ENCODE measurements at regions not wholly inside any gene's neighbourhood (a gene's known extent, or its start where the extent isn't known, plus 50 kb on each side); places are given as distances from the start of the nearest gene placed in this dataset.

DNA sequence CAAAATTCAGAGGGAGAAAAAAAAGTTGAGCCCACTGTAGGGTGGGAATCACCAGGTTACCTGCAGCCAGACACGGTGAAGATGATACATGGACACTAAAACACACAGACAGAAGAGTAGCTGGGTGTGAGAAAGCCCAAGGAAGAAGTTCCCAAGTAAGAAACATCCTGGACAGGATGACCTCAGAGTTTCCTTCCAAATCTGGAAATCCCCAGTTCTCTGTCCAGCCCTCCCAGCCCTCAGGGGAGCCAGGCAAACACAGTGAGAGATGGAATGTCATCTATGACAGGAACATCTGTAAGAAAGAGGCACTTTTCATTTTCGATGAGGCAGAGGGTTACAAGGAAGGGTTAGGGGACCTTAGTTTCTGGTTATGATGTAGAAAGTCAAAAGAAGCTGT lies 125.1 kb upstream of the LYZL1 start:
- DNase-seq (ENCODE audit: low spot score in 2 of 2) (no peak), ATAC-seq (no peak)
- Mint-ChIP-seq H3K9me3 (peaks cover 0 to 14% of the 10 kb centered on the region in 2 donors), H3K36me3 (peaks cover 0 to 4% of the 10 kb centered on the region in 2 donors), H3K27ac (no peak overlapping the region)

DNA sequence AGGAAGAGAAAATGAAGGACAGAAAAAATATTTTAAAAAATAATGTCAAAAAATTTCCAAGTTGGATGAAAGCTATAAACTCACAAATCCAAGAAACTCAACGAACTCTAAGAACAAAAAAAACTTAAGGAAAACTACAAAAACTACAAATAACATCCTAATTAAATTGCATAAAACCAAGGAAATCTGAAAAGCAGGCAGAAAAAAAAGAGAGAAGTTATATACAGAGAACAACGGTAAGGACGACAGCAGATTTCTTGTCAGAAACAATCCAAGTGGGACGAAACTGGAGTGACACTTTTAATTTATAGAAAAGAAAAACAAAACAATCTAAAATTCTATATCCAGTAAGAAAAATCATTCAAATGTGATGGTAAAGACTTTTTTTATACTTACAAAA lies 122.2 kb upstream of the LYZL1 start:
- no peak overlapping the region for H3K27ac Mint-ChIP-seq
- peaks cover 9 to 10% of the 10 kb centered on the region in 2 donors for H3K36me3 Mint-ChIP-seq

DNA sequence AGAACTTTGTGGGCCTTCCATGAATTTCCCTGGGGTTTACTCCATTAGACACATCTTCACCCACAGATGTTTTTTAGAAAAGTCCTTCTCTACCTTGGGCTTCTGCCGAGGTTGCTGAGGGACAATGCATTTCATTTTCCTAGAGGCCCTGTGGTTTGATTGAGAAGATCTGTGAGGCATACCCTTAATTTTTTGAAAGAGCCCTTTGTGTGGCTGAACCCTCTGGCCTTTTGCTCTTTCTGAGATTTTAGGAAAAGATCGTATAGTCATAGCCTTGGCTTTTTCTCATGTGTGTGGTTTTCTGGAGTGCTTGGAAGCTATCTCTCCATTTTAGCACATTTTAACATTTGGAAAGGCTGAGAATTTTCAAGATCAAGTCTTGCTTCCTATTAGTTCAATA lies 119.8 kb upstream of the LYZL1 start:
- H3K36me3 Mint-ChIP-seq = peaks cover 9 to 10% of the 10 kb centered on the region in 2 donors
- H3K9me3 Mint-ChIP-seq = peaks cover 15 to 24% of the 10 kb centered on the region in 2 donors
- H3K27ac Mint-ChIP-seq = no peak overlapping the region
- DNase-seq (ENCODE audit: low spot score in 2 of 2) (no peak), ATAC-seq (no peak)

More for the DNA sequence above, 122.2 kb upstream of the LYZL1 start:
- no peak for DNase-seq (ENCODE audit: low spot score in 2 of 2)
- H3K9me3 Mint-ChIP-seq = peaks cover 10 to 24% of the 10 kb centered on the region in 2 donors
- ATAC-seq = no peak

DNA sequence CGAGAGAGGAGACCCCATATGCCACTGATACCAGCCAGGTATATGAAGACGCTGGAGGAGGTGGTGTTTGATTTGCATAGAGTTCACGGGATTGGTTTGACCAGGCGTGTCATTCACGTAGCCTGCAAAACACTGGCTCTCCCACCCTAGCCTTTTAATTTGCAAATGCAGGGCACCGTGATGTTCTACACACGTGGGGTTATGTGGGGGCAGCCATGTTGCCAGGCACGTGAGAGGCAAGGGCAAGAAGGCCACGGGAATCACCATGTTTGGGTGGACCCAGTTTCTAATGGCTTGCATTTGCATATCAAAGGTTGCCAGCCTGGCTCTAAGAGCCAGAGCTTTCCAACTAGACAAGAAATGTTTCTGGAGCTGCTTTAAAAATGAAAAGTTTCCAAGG lies 117.2 kb upstream of the LYZL1 start:
- Mint-ChIP-seq H3K27ac (no peak overlapping the region), H3K36me3 (peaks cover 6 to 9% of the 10 kb centered on the region in 2 donors), H3K9me3 (peaks cover 15 to 20% of the 10 kb centered on the region in 2 donors)
- ATAC-seq (no peak), DNase-seq (ENCODE audit: low spot score in 2 of 2) (no peak)

DNA sequence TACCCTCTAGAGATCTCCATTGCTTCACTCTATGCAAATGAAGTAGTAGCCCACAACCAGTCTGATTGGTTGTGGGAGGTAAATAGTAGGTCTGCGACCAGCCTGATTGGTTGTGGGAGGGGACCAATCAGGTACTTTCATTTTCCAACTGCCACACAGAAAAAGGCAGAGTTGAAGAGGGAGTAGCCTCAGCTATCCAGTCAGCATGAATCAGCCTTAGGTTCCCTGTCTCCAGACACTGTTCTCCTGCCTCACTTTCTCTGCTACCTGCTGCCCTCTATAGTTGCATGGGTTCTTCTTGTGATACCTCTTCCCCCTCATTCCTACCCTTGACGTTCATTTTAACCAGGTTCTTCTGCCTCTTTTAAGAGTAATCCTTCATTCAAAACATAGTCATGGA lies 114.5 kb upstream of the LYZL1 start:
- DNase-seq (ENCODE audit: low spot score in 2 of 2) (no peak), ATAC-seq (no peak)
- Mint-ChIP-seq H3K27ac (no peak overlapping the region), H3K9me3 (peaks cover 13 to 18% of the 10 kb centered on the region in 2 donors), H3K36me3 (peaks cover 6 to 9% of the 10 kb centered on the region in 2 donors)

DNA sequence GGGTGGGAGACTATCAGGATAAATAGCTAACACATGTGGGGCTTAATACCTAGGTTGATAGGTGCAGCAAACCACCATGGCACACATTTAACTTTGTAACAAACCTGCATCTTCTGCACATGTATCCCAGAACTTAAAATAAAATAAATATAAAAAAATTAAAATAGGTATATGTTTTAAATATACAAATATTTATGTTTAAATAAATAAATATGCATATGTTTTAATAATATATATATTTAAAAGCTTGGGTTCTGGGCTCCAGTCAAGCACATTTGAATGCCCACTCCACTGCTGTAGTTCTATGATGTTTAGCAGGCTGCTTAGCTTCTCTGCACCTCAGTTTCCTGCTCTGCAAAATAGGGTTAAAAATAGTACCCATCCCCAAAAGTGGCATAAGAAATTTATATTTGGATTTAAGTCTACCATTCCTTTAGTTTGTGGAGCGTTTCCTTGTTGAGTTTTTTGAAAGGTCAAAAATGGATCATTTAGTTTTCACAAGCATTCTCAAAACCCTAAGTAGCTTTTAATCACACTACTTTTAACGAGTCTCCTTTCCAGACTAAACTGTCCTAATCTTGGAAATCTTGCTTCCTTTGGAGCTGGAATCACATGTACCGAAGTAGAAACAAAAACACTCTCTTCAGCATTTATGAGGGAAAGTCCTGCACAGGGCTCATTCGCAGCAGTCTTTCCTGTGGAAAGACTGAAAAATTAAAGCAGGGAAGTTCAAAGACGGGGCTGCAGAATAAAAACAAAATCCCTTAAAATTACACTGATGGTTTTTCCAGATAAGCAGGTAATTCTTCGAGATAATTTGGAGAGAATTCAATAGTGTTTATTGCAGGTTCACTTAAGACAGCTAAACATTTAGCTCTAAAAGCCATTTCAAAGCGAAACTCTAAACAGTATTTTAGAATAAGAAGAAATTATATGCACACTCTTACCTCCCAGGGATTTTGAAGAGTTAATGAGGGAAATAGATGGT lies 111.7 kb upstream of the LYZL1 start:
- no peak for ATAC-seq
- peaks cover 5 to 6% of the 10 kb centered on the region in 2 donors for H3K9me3 Mint-ChIP-seq
- DNase-seq (ENCODE audit: low spot score in 2 of 2) = no peak
- H3K36me3 Mint-ChIP-seq = no peaks in the 10 kb centered on the region
- H3K27ac Mint-ChIP-seq = no peak overlapping the region

DNA sequence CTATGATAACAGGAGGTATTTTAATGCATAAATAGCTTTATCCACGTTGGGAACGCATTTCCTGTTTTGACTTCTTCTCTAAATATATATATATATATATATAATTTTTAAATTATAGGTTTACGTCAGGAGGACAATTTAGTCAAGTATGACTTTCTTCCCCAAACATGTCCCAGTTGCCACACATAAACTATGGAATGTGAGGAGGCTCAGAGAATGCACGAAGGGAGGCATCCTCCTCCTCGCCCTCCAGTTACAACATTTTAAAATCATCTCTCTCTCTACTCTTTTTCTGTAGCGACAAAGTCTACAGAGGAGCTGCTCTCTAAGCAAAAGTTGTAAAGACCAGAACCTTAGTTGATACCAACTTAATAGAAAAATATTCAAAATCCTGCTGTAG lies 106.9 kb upstream of the LYZL1 start:
- ATAC-seq (no peak), DNase-seq (ENCODE audit: low spot score in 2 of 2) (no peak)
- Mint-ChIP-seq H3K9me3 (no peaks in the 10 kb centered on the region), H3K27ac (no peak overlapping the region), H3K36me3 (no peaks in the 10 kb centered on the region)

DNA sequence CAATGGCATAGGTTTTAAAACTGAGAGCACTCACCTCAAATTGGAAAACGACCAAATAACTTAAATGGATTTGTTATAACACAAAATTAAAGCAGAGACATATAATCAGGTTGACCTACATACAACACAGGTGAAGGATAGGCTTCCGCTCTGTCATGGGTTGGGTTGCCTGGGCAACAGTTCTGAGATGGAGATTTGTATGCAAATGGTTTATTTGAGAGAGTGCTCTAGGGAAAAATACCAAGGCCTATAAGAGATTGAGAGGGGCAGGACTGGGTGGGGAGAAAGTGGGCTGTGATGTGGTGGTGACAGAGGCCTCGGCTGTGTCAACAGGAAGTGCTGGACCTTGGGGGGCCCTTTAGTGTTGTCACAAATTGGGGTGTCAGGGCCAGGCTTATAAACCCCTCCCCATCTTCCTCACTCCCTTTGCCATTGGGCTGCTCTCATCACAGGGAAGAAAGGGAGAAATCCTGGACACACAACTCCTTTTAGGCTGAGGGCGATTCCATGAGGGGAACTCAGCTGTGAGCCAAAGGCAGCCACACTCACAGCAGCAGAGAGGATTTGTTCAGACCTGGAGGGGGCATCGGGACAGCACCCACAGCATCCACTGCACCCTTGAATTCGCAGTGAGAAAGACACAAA lies 105.4 kb upstream of the LYZL1 start:
- H3K9me3 Mint-ChIP-seq = no peaks in the 10 kb centered on the region
- ATAC-seq (no peak), DNase-seq (ENCODE audit: low spot score in 2 of 2) (no peak)
- no peak overlapping the region for H3K27ac Mint-ChIP-seq
- no peaks in the 10 kb centered on the region for H3K36me3 Mint-ChIP-seq

DNA sequence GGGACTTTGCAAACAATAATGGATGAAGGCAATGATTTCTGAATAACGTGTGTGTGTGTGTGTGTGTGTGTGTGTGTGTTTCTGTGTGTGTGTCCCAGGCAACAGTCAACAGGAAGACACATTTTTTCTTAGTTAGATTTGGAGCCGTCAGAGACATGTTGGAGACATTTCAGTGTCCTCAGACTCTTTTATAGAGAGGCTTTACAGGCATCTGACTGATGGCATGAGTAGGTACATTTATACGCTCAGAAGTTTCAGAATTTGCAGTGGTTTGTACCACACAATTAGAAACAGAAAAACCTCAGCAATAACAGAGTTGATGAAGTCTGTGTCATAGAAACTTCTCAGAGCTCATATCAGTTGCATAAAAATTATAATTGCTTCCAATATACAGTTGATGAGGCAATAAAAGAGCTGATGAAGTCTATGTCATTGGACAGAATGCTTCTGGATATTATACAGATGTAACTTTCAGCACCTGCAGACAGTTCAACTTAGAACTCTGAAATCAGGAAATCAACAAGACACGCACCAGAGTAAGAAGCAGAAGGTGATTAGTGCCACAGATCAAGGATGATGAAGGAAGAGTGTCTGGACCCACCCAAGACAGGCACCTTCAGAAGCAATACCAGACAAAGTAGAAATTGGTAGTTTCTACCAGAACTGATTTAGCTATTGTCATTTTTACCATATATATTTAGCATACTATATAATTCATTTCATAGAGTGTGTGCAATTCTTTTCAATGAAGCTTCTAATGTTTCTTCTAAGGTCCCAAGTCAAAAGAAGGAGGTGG lies 104.5 kb upstream of the LYZL1 start:
- Mint-ChIP-seq H3K27ac (no peak overlapping the region), H3K9me3 (no peaks in the 10 kb centered on the region), H3K36me3 (no peaks in the 10 kb centered on the region)
- DNase-seq (ENCODE audit: low spot score in 2 of 2) (no peak), ATAC-seq (no peak)

DNA sequence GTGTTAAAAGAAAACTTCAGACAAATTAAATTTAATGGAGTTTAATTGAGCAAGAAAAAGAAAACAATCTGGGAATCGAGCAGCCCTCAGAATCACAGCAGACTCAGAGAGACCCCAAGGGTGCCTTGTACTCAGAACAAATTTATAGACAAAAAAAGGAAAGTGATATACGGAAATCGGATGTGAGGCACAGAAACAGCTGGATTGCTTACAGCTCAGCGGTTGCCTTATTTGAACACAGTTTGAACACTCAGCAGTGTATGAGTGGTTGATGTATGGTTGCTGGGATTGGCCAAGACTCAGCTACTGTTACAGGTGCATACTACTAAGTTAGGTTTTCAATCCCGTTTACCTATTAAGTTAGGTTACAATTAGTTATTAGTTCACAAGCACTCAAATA lies 103.8 kb upstream of the LYZL1 start:
- ATAC-seq (no peak), DNase-seq (ENCODE audit: low spot score in 2 of 2) (no peak)
- no peaks in the 10 kb centered on the region for H3K36me3 Mint-ChIP-seq
- H3K9me3 Mint-ChIP-seq = no peaks in the 10 kb centered on the region
- H3K27ac Mint-ChIP-seq = no peak overlapping the region

DNA sequence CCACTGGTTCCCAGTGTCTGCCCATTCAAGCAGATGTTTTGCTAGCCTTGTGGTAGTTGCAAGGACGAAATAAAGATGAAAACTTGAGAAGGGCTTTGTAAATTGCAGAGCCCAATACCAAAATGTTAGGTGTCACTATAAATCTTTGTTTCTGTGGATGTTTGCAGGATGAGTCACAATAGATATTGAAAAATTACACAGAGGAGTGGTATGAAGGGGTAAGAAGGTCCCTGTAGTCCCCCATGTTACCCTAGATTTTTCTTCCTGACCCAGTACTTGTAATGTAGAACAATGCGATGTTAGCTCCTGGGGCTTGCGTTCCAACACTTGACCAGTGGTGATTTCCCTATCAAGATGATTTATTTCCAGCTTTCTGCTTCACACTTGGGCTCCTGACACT lies 102.6 kb upstream of the LYZL1 start:
- Mint-ChIP-seq H3K9me3 (no peaks in the 10 kb centered on the region), H3K27ac (no peak overlapping the region), H3K36me3 (no peaks in the 10 kb centered on the region)
- ATAC-seq (no peak), DNase-seq (ENCODE audit: low spot score in 2 of 2) (no peak)

DNA sequence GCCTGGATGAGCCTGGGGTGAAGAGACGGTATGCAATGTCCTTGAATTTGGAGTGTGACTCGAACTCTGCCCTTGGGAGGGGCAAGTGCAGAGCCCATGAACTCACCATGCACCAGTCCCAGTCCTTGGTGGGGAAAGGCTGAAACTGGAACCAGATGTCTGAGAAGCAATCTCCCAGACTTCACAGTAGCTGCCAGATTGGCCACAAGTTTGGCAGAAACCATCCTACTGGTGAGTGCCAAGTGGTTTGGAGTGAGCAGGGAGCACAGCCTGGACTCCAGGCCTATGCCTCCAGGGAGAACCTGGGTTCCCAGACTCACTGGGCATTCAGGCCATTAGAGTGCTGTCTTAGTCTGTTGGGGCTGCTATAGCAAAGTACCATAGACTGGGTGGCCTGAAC lies 99.6 kb upstream of the LYZL1 start:
- Mint-ChIP-seq H3K27ac (no peak overlapping the region), H3K9me3 (no peaks in the 10 kb centered on the region), H3K36me3 (no peaks in the 10 kb centered on the region)
- no peak for ATAC-seq
- no peak for DNase-seq (ENCODE audit: low spot score in 2 of 2)

DNA sequence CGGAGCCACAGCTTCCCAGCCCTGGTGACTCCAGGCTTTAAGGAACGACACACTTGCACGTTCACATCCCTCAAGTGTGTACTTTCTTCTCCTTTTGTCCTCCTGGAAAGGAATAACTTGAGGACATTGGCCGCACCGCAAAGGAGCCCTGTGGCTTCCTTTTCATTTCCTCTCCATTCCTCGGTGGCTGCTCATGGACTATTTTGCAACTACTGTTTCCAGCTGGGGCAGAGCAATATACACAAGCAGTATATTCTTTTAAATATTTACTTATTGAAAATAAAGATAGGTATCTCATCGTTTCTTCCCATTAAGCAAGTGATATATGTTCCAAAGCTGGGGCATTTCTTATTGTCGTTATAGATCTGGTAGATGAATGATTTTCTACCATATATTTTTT lies 97.2 kb upstream of the LYZL1 start:
- no peak overlapping the region for H3K27ac Mint-ChIP-seq
- no peak for DNase-seq (ENCODE audit: low spot score in 2 of 2)

DNA sequence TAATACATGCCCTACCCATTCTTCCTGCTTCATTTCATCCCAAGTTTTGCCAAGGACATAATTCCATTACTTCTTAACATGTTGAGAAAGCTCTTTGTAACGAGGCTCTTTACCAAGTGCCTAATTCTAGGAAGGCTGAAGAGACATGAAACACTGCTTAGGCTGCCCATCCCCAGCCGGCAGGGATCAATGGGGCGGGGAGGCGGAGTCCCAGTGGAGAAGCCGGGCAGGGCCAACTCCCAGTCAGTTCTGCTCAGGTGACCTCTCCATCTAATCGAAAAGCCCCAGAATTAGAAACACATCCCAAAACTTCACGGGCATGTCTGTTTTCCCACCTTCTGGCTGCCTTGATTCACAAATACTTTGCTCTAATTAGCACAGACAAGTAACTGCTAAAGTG lies 89.5 kb upstream of the LYZL1 start:
- H3K27ac Mint-ChIP-seq = no peak overlapping the region
- ATAC-seq (no peak), DNase-seq (ENCODE audit: low spot score in 2 of 2) (no peak)
- no peaks in the 10 kb centered on the region for H3K36me3 Mint-ChIP-seq
- no peaks in the 10 kb centered on the region for H3K9me3 Mint-ChIP-seq

More for the DNA sequence above, 97.2 kb upstream of the LYZL1 start:
- H3K9me3 Mint-ChIP-seq = no peaks in the 10 kb centered on the region
- no peak for ATAC-seq
- no peaks in the 10 kb centered on the region for H3K36me3 Mint-ChIP-seq

DNA sequence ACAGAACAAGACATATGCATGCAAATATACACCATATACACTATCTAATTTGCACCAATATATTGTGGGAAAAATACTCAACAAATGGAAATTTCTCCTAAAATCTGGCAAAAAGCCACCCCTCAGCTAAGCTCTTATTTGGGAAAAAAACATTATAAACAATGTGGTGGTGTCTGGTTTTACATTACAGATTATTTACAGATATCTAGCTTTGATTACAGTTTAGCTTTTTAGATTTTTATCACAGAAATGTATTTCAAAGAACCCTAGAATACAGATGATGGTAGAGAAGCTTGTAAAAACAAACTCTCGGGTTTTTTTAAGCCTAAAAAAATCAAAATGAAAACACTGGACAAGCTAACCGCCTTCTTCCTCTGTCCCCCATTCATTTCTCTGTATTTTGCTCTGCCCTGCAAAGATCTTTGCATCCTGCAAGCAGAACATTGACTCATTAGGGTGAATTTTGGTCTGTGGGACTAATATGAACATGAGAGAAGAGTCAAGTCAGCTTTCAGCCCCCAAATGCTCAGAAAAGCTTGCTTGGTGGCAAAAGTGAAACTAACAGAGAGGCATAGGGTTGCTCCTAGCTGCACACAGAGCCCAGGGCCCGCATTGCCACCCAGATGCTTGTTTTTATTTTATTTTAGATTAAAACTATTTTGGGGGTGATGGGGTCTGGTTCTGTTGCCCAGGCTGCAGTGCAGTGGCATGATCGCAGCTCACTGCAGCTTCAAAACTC lies 88.8 kb upstream of the LYZL1 start:
- H3K36me3 Mint-ChIP-seq = no peaks in the 10 kb centered on the region
- no peaks in the 10 kb centered on the region for H3K9me3 Mint-ChIP-seq
- DNase-seq (ENCODE audit: low spot score in 2 of 2) (no peak), ATAC-seq (no peak)
- H3K27ac Mint-ChIP-seq = no peak overlapping the region

DNA sequence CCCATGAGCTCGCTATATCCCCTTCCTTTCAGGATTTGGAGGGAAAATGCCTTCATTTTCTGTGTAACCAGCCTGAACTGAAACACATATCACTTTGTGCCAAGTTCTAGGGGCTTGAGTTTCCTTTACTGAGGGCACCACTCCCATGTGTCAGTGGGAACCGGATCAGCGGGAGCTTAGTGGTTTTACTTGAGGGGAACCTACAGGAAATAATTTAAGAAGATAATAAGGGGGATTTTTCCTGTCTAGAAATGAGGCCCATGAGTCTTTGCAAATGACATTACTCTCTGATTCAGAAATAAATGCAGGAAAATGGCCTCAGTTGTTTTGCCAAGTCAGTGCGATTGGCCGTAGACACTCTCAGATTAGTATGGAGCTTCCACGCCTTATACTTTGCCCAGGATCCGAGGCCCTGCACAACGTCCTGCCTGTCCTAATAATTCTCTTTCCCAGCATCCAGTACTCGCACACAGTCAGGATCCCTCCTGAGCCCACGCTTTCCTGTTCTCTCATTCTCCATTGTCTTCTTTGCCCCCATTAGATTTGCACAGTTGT lies 86.4 kb upstream of the LYZL1 start:
- ATAC-seq (no peak), DNase-seq (ENCODE audit: low spot score in 2 of 2) (no peak)
- Mint-ChIP-seq H3K27ac (no peak overlapping the region), H3K9me3 (no peaks in the 10 kb centered on the region), H3K36me3 (no peaks in the 10 kb centered on the region)

Measured in activated naive CD4-positive, alpha-beta T cell treated with anti-CD3 and anti-CD28 coated beads, Interleukin-2, amount 50 U/mL, for 72 hours (primary cell).